ENCODE measurements at regions not wholly inside any gene's neighbourhood (a gene's known extent, or its start where the extent isn't known, plus 50 kb on each side); places are given as distances from the start of the nearest gene placed in this dataset.
"Not testable (repeated sequence)": the region's sequence is repeated elsewhere in the genome, so short reads cannot be mapped to it uniquely, and the experiment has no call there.

DNA sequence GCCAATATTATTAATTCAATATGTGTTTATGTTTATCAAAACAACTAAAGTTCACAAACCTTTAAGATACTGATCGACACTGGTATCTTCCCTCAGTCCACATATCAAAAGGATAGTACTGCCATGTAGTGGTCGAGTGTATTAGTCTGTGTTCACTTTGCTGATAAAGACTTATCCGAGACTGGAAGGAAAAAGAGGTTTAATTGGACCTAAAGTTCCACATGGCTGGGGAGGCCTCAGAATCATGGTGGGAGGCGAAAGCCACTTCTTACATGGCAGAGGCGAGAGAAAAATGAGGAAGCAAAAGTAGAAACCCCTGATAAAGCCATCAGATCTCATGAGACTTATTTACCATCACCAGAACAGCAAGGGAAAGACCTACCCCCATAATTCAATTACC is 325.4 kb upstream of the PHF14 start:
- DNase-seq, result no peak

DNA sequence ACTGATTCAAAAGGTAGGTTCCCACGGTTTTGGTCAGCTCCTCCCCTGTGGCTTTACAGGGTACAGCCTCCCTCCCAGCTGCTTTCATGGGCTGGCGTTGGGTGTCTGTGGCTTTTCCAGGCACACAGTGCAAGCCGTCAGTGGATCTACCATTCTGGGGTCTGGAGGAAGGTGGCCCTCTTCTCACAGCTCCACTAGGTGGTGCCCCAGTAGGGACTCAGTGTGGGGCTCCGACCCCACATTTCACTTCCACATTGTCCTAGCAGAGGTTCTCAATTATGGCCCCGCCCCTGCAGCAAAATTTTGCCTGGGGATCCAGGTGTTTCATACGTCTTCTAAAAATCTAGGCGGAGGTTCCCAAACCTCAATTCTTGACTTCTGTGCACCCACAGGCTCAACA is 324.6 kb upstream of the PHF14 start:
- DNase-seq, result not testable (repeated sequence)

DNA sequence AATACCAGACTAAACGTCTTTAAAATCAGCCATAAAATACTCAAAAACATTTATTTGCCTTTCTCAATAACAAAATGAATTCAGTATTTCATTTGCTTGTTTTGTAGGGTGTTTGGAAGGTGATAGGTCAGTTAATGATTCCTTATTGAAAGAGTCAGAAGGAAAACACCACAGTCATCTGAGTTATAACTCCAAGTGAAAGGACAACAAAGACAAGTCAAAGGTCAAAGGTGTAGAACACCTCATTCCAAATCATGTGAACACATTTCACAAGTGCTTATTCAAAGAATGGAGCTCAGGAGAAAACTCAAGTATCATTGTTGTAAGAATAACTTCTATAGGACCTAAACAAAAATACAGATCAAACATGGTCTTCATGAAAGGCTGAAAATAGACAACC is 318.6 kb upstream of the PHF14 start:
- no peak for DNase-seq

DNA sequence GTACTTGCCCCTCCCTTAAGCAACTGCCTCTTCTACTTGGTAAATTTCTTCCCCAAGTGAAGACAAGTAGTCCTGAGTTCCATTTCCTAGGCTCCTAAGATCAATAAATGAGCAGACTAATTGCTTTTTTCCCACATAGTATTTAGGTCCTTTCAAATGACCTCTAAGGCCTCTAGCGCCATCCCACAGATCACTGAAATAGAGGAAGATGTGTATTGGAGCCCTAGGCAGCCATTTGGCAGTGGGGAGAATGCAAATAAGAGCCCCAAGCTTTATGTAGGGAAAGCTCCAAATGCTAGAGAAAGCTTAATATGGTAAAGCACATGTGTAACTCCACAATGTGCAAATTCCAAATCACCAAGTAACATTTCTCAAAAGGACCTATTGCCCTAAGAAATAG is 316.5 kb upstream of the PHF14 start:
- no peak for DNase-seq

DNA sequence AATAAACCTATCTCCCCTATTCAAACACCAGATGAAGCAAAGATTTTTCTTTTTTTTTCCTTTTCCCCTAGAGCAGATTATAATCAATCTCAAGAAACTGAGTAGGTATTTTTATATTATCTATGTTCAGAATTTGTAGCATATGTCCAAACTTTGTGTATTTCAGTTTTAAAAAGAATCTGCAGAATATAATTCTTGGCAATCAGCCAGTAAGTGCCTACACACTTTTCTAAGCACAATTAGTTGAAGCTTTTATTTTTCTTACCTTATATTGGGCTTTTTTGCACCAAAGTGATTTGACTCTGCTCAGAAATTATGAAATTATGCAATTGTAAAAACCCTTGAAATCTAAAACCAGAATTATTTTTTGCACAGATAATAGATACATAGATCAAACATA is 315.8 kb upstream of the PHF14 start:
- no peak for DNase-seq

DNA sequence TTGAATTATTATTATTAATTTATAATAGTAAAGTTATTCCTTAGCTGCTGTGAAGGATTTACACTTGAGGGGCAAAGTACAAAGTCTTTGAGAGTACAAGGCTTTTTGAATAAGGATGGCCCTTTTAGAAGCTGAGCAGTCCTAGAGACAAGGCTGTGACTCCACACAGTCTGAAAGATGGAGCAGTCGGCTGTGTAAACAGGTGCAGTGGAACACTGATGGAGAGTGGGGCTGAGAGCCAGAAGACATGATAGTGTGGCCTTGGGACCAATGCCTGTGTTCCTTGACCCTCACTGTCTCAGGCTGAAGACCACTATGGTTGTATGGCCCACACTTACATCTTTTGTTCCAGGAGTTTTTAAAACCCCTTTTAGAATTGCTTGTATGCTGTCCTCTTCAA is 311.2 kb upstream of the PHF14 start:
- DNase-seq, result no peak

DNA sequence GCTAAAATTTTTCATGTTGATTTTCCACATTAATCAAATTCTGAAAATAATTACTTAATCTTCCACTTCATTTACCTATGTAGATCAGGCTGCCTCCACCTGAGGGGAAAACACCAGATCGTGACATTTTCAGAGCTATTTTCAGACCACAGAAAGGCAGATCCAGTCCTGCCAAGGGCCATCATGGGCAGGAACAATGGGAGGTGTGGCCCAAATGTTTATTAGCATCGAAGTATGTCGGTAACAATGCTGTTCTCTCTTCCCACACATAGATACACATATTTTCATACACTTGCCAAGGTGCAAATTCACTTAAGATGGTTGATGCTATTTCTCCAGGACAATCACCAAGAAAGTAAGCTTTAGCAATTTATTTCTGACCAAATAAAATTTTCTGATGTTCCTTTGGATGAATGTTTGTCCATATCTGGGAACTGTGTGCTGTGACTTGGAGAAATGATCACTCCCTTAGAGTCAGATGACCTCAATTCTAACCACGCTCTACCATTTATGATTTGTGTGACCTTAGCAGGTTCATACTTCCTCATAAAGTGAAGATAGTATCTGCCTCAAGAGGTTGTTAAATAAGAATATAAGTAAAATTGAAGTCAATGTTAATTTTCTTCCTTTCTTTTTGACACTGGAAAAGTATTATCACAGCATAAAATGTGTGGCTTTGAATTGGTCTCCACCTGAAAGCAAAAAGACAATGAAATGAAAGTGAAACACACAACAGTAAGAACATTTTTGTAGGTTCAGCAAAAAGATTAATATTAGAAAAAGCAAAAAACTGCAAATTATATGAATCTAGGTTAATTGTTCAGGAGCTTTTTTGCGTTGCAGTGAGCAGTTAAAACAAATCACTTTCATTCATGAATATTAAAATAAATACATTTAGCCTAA is 310.4 kb upstream of the PHF14 start:
- no peak for DNase-seq

DNA sequence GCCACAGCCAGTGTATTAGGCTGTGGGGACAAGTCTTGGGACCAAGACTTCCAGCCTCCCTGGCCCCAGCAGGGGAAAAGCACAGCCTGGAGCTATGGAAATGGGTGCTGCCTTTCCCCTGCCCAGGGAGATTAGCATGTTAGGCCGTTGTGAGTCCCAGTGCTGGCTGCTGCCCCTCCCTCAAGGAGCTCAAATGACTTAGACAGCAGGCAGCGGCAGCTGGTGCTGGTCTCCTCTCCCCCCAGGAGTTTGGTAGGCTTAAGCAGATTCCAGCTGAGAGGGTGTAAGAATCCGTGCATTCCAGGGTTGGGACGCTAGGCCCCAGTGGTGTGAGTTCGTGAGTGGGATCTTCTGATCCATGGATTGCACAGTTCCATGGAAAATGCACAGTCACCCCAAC is 301.5 kb upstream of the PHF14 start:
- no peak for DNase-seq

GRCh38 chr7:10677211-10677610 is 296.5 kb upstream of the PHF14 start:
- DNase-seq, result no peak

GRCh38 chr7:10677668-10678232 is 295.9 kb upstream of the PHF14 start:
- DNase-seq, result no peak

- no peak for DNase-seq
These were observed 289.1 kb upstream of the PHF14 start for GRCh38 chr7:10684606-10685005.

DNA sequence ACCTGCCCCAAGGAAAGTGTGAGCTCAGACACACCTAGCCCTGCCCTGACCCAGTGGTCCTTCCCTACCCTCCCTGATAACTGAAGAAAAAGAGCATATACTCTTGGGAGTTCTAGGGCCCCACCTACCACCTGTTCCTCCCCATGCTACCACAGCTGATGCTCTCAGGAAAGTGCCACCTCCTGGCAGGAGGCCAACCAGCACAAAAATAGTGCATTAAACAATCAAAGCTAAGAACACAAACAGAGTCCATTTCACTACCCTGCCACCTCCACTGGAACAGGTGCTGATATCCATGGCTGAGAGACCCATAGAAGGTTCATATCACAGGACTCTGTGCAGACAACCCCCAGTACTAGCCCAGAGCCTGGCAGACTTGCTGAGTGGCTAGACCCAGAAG is 288.6 kb upstream of the PHF14 start:
- DNase-seq, result no peak

DNA sequence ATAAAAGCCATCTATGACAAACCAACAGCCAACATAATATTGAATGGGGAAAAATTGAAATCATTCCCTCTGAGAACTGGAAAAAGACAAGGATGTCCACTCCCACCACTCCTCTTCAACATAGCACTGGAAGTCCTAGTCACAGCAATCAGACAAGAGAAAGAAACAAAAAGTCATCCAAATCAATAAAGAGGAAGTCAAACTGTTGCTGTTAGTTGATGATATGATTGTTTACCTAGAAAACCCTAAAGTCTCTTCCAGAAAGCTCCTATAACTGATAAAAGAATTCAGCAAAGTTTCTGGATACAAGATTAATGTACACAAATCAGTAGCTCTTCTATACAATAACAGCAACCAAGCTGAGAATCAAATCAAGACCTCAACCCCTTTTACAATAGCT is 285.1 kb upstream of the PHF14 start:
- no peak for DNase-seq

- DNase-seq, result no peak
These were observed 277.6 kb upstream of the PHF14 start for GRCh38 chr7:10696064-10696463.

DNA sequence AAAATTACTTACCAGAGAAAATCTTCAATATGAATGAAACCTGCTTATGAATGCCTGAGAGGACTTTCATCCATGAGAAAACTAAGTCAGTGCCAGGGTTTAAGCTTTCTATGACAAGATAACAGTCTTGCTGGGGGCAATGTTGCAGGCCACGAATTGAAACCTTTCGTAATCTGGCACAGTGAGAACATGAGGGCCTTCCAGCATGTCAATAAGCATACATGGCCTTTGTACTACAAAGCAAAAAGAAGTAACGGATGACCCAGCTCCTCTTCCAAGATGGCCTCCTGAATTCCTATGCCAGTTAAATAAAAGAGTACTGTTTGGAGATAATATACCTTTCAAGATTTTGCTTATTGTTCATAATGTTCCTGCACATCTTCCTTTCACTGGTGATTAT is 270.6 kb upstream of the PHF14 start:
- DNase-seq, result no peak

- no peak for DNase-seq
These were observed 269.7 kb upstream of the PHF14 start for GRCh38 chr7:10703981-10704380.

- DNase-seq, result no peak
These were observed 269.0 kb upstream of the PHF14 start for GRCh38 chr7:10704653-10705052.

DNA sequence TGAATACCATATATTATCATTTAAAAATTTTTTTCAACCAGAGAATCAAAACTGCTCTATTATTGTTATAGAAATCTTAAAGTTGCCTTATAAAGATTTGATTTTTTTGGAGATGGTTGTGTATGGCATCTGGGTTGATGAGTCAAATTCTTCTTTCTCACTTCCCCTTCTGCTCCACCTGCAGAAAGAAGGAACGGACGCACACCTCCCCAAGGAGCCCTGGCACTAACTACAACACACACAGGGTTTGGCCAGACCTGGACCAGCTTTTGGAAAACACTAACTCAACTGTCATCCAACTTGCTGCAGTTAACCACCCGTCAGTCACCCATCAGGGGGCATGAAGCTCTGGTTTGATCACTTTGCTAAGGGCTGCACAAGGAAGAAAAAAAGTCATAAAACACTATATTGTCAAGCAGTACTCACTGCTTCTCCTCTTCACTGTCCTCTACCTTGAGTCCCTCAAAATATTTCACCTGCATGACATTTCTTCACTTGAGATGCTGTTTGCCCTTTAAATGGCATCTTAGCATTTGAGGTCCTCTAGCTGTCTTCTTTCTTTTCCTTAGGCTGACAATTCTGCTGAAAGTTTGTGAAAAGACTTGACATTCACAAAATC is 266.7 kb upstream of the PHF14 start:
- DNase-seq, result no peak

GRCh38 chr7:10707519-10707918 is 266.2 kb upstream of the PHF14 start:
- no peak for DNase-seq

GRCh38 chr7:10708447-10708846 is 265.2 kb upstream of the PHF14 start:
- DNase-seq, result peak; percentile 10

- no peak for DNase-seq
These were observed 254.9 kb upstream of the PHF14 start for GRCh38 chr7:10718768-10719167.

DNA sequence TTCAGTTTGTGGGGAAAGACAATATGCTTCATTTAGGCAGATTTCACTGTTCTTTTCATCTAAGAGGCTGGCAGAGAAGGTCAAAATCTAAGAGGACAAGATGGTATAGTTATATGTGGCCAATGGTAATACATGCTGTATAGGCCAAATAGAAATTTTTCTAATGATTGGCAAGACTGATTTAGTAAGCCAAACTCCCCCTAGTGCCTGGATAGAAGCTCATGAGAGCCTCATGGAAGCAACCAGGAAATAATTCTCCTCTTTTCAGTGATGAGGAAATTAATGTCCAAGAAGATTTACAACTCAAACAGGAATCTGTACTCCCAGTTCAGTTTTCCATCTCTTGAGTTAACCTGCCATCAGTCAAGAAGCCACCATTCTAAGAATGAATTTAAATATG is 253.6 kb upstream of the PHF14 start:
- no peak for DNase-seq

DNA sequence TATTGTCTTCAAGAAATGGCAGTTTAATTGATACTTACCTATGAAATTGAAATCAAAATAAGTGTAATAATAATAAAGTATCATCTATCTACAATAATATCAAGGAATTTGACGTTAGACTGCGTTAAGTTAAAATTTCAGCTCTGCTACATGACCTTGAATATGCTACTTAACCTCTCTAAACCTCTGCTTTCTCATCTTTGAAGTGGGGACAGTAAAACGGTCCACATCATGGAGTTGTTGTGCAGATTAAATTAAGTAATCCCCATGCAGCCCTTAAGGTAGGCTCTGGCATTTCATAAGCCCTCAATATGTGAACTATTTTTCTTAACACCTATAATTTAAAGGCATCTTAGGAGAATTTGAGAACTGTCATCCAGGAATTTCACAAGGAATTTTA is 252.4 kb upstream of the PHF14 start:
- no peak for DNase-seq

DNA sequence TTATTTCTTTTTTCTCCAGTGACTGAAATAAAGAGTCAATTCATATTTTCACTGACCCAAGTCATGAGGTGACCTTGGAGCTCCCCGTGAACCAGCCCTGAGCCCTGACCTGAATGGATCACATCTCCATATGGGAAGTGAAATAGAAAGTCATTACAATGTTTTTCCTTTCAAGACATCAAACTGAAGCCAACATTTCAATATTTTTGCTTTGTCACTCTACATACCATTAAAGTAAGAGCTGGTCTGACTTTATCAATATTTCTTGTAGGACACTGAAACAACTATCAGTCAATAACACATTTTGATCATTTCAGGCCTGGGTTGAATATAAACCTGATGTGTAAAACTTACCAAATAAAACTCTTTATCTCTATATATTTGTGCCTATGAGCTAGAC is 249.8 kb upstream of the PHF14 start:
- DNase-seq, result no peak

All from CD4-positive, alpha-beta T cell treated with Interleukin-17A for 1 hour (primary cell).